ENCODE measurements at regions not wholly inside any gene's neighbourhood (a gene's known extent, or its start where the extent isn't known, plus 50 kb on each side); places are given as distances from the start of the nearest gene placed in this dataset.
"Not testable (repeated sequence)": the region's sequence is repeated elsewhere in the genome, so short reads cannot be mapped to it uniquely, and the experiment has no call there.

- intact Hi-C loops (cut with DNase I); ATAC-seq: not testable (repeated sequence)
Observed at GRCh38 chr22:22052548-22053139, 70.1 kb upstream of the TOP3B start.

GRCh38 chr22:22051032-22051431, 68.4 kb upstream of the TOP3B start:
- ATAC-seq; intact Hi-C loops (cut with DNase I); DNase-seq (ENCODE audit: missing footprints): not testable (repeated sequence)

More at GRCh38 chr22:22052548-22053139, 70.1 kb upstream of the TOP3B start:
- DNase-seq (ENCODE audit: missing footprints), result not testable (repeated sequence)

GRCh38 chr22:22050141-22050775, 67.7 kb upstream of the TOP3B start:
- intact Hi-C loops (cut with DNase I), result no loop called here
- ATAC-seq (no peak), DNase-seq (ENCODE audit: missing footprints) (no peak)

- no peak for DNase-seq (ENCODE audit: missing footprints)
- intact Hi-C loops (cut with DNase I), result no loop called here
- ATAC-seq, result no peak
Observed at GRCh38 chr22:22049684-22050083, 67.1 kb upstream of the TOP3B start.

GRCh38 chr22:22048981-22049531, 66.5 kb upstream of the TOP3B start:
- intact Hi-C loops (cut with DNase I), result no loop called here
- ATAC-seq (no peak), DNase-seq (ENCODE audit: missing footprints) (no peak)

GRCh38 chr22:22048318-22048942, 65.8 kb upstream of the TOP3B start:
- ATAC-seq (no peak), DNase-seq (ENCODE audit: missing footprints) (no peak)
- intact Hi-C loops (cut with DNase I), result no loop called here

GRCh38 chr22:22047776-22048175, 65.2 kb upstream of the TOP3B start:
- intact Hi-C loops (cut with DNase I), result no loop called here
- no peak for ATAC-seq
- no peak for DNase-seq (ENCODE audit: missing footprints)

- intact Hi-C loops (cut with DNase I), result no loop called here
- DNase-seq (ENCODE audit: missing footprints) (no peak), ATAC-seq (no peak)
Observed at GRCh38 chr22:22047266-22047665, 64.7 kb upstream of the TOP3B start.

GRCh38 chr22:22046370-22046769, 63.8 kb upstream of the TOP3B start:
- DNase-seq (ENCODE audit: missing footprints) (no peak), ATAC-seq (no peak)
- intact Hi-C loops (cut with DNase I), result no loop called here

- ATAC-seq (no peak), DNase-seq (ENCODE audit: missing footprints) (no peak)
- intact Hi-C loops (cut with DNase I), result no loop called here
Observed at GRCh38 chr22:22045571-22046335, 63.2 kb upstream of the TOP3B start.

GRCh38 chr22:22044153-22044552, 61.6 kb upstream of the TOP3B start:
- ATAC-seq (no peak), DNase-seq (ENCODE audit: missing footprints) (no peak)
- intact Hi-C loops (cut with DNase I), result no loop called here

GRCh38 chr22:22043296-22044078, 60.9 kb upstream of the TOP3B start:
- intact Hi-C loops (cut with DNase I), result no loop called here
- DNase-seq (ENCODE audit: missing footprints), result no peak
- ATAC-seq, result no peak

- ATAC-seq, result no peak
- DNase-seq (ENCODE audit: missing footprints), result no peak
- intact Hi-C loops (cut with DNase I), result no loop called here
Observed at GRCh38 chr22:22042599-22043295, 60.2 kb upstream of the TOP3B start.

- intact Hi-C loops (cut with DNase I), result no loop called here
- DNase-seq (ENCODE audit: missing footprints) (no peak), ATAC-seq (no peak)
Observed at GRCh38 chr22:22042009-22042408, 59.4 kb upstream of the TOP3B start.

GRCh38 chr22:22040908-22041307, 58.3 kb upstream of the TOP3B start:
- DNase-seq (ENCODE audit: missing footprints) (no peak), ATAC-seq (no peak)
- intact Hi-C loops (cut with DNase I), result no loop called here

- DNase-seq (ENCODE audit: missing footprints) (no peak), ATAC-seq (no peak)
- intact Hi-C loops (cut with DNase I), result no loop called here
Observed at GRCh38 chr22:22040472-22040871, 57.9 kb upstream of the TOP3B start.

- no peak for DNase-seq (ENCODE audit: missing footprints)
- intact Hi-C loops (cut with DNase I), result no loop called here
- ATAC-seq, result no peak
Observed at GRCh38 chr22:22039286-22040074, 56.9 kb upstream of the TOP3B start.
